Tibial nerve (tissue), 3 donors: ENCODE measurements at regions not wholly inside any gene's neighbourhood (a gene's known extent, or its start where the extent isn't known, plus 50 kb on each side); places are given as distances from the start of the nearest gene placed in this dataset.

Experiments
- CTCF ChIP-seq, 5 experiments: fragments of 200-600 bp in 3 of 5; fragments of 450-650 bp in 2 of 5; sonication (generic) in 3 of 5; IDR thresholded peaks; one replicate each; pipeline ENCODE4 v1.5.1; 2016 to 2019; ENCODE audit warnings: antibody characterized with exemption in 5 of 5, mild to moderate bottlenecking in 3 of 5, moderate library complexity in 2 of 5
- POLR2A ChIP-seq, 2 donors: fragments of 450-650 bp; IDR thresholded peaks; one replicate each; pipeline ENCODE4 v1.6.1; 2017; ENCODE audit warnings: antibody characterized with exemption in 2 of 2, mild to moderate bottlenecking in 2 of 2, moderate library complexity in 2 of 2

- TF ChIP-seq POLR2A (IDR thresholded peaks at IDR 0.05) (no peak), CTCF (IDR thresholded peaks at IDR 0.05) (peak in 4 of 5 experiments; percentile 32 to 41 (median 34))
Measured at GRCh38 chr2:164126960-164127660, 391.3 kb upstream of the FIGN start.
